ENCODE measurements at regions not wholly inside any gene's neighbourhood (a gene's known extent, or its start where the extent isn't known, plus 50 kb on each side); places are given as distances from the start of the nearest gene placed in this dataset.

GRCh38 chr13:110015253-110015652, 228.9 kb upstream of the IRS2 start:
- TF ChIP-seq POLR2A (IDR thresholded peaks at IDR 0.05) (no peak), CTCF (IDR thresholded peaks at IDR 0.05) (no peak)

All from thyroid gland (tissue), 4 donors.